ENCODE measurements at regions not wholly inside any gene's neighbourhood (a gene's known extent, or its start where the extent isn't known, plus 50 kb on each side); places are given as distances from the start of the nearest gene placed in this dataset.

DNA sequence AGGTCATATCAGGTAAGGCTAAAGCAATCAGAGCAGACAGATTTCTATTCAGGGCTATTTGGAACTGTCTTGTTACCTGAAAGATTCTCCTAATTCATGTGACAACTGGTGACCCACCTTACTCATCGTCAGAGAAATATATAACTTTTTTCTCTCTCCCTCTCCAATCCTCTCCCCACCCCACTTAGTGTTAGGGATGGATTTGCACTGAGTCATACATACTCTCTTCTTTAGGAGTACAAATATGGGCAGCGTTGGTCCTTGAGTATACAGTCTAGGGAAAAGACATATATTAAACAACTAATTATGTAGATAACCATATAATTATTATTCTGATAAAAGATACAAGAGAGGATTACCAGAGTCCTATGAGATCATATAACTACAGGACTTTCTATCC lies 246.3 kb downstream of the HHIPL2 start:
- POLR2A ChIA-PET: no interaction called here
- ATAC-seq: no peak
- H3K79me2 ChIP-seq (ENCODE audit: insufficient read depth, low read length): no peaks in the 10 kb centered on the region

More for the DNA sequence above, 246.3 kb downstream of the HHIPL2 start:
- no peaks in the 10 kb centered on the region for H4K20me1 ChIP-seq (ENCODE audit: insufficient read depth)
- no peak for DNase-seq (ENCODE audit: low read depth, low spot score)
- no peaks in the 10 kb centered on the region for H3K27me3 ChIP-seq (ENCODE audit: insufficient read depth, low read length)
- H3K4me3 ChIP-seq (replicated peaks in 1 of 2; ENCODE audit: low read depth in 1 of 2, low read length in 2 of 2): no peak overlapping the region
- H3K4me1 ChIP-seq (ENCODE audit: control insufficient read depth in 1 of 2, insufficient read depth in 2 of 2, low read length in 2 of 2): no peaks in the 10 kb centered on the region
- no peaks in the 10 kb centered on the region for H3K36me3 ChIP-seq (ENCODE audit: control insufficient read depth in 1 of 2, insufficient read depth in 2 of 2, low read length in 2 of 2)
- RAD21 ChIA-PET (ENCODE audit: low non-redundant PET in 1 of 2, low total read pairs in 2 of 2, uncharacterized antibody in 2 of 2, unreplicated experiment in 2 of 2): no interaction called here
- H2AFZ ChIP-seq (ENCODE audit: low read depth, low read length, poor library complexity, severe bottlenecking): no peak overlapping the region
- TF ChIP-seq SRF (IDR thresholded peaks at IDR 0.05; ENCODE audit: low read depth): no peak
- TF ChIP-seq, protein P1, sequence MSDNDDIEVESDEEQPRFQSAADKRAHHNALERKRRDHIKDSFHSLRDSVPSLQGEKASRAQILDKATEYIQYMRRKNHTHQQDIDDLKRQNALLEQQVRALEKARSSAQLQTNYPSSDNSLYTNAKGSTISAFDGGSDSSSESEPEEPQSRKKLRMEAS (IDR thresholded peaks at IDR 0.05): no peak
- TF ChIP-seq ELF1 (IDR thresholded peaks at IDR 0.05; ENCODE audit: borderline replicate concordance, low read depth): no peak
- TF ChIP-seq, protein P2, sequence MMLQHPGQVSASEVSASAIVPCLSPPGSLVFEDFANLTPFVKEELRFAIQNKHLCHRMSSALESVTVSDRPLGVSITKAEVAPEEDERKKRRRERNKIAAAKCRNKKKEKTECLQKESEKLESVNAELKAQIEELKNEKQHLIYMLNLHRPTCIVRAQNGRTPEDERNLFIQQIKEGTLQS (IDR thresholded peaks at IDR 0.05): no peak
- no peak for TF ChIP-seq EZH2 (IDR thresholded peaks at IDR 0.05)
- no peak for TF ChIP-seq EGR1 (IDR thresholded peaks at IDR 0.05; ENCODE audit: low read depth)
- TF ChIP-seq, protein P3, sequence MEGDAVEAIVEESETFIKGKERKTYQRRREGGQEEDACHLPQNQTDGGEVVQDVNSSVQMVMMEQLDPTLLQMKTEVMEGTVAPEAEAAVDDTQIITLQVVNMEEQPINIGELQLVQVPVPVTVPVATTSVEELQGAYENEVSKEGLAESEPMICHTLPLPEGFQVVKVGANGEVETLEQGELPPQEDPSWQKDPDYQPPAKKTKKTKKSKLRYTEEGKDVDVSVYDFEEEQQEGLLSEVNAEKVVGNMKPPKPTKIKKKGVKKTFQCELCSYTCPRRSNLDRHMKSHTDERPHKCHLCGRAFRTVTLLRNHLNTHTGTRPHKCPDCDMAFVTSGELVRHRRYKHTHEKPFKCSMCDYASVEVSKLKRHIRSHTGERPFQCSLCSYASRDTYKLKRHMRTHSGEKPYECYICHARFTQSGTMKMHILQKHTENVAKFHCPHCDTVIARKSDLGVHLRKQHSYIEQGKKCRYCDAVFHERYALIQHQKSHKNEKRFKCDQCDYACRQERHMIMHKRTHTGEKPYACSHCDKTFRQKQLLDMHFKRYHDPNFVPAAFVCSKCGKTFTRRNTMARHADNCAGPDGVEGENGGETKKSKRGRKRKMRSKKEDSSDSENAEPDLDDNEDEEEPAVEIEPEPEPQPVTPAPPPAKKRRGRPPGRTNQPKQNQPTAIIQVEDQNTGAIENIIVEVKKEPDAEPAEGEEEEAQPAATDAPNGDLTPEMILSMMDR (IDR thresholded peaks at IDR 0.05 in 2 of 3, conservative IDR thresholded peaks at IDR 0.05 in 1 of 3; ENCODE audit: borderline replicate concordance in 1 of 3, insufficient read depth in 1 of 3, low read depth in 2 of 3, low read length in 2 of 3): no peak
- no peak for TF ChIP-seq SIN3A (IDR thresholded peaks at IDR 0.05; ENCODE audit: low read depth)
- no peak for TF ChIP-seq ZFX (IDR thresholded peaks at IDR 0.05)
- TF ChIP-seq, protein P4, sequence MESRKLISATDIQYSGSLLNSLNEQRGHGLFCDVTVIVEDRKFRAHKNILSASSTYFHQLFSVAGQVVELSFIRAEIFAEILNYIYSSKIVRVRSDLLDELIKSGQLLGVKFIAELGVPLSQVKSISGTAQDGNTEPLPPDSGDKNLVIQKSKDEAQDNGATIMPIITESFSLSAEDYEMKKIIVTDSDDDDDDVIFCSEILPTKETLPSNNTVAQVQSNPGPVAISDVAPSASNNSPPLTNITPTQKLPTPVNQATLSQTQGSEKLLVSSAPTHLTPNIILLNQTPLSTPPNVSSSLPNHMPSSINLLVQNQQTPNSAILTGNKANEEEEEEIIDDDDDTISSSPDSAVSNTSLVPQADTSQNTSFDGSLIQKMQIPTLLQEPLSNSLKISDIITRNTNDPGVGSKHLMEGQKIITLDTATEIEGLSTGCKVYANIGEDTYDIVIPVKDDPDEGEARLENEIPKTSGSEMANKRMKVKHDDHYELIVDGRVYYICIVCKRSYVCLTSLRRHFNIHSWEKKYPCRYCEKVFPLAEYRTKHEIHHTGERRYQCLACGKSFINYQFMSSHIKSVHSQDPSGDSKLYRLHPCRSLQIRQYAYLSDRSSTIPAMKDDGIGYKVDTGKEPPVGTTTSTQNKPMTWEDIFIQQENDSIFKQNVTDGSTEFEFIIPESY (IDR thresholded peaks at IDR 0.05; ENCODE audit: extremely low read depth, insufficient replicate concordance, low read length): no peak
- no peak for TF ChIP-seq CBX3 (IDR thresholded peaks at IDR 0.05; ENCODE audit: low read depth)
- TF ChIP-seq CEBPB (IDR thresholded peaks at IDR 0.05; ENCODE audit: low read depth): no peak
- no peak for TF ChIP-seq ZNF274 (IDR thresholded peaks at IDR 0.05; ENCODE audit: low read depth, low read length)
- TF ChIP-seq TCF7L2 (IDR thresholded peaks at IDR 0.05; ENCODE audit: borderline replicate concordance, extremely low read depth, insufficient read depth, insufficient read length): no peak
- no peak for TF ChIP-seq POLR2AphosphoS5 (IDR thresholded peaks at IDR 0.05; ENCODE audit: low read depth, low read length)
- TF ChIP-seq FOSL1 (IDR thresholded peaks at IDR 0.05; ENCODE audit: low read depth): no peak
- TF ChIP-seq, protein P5, sequence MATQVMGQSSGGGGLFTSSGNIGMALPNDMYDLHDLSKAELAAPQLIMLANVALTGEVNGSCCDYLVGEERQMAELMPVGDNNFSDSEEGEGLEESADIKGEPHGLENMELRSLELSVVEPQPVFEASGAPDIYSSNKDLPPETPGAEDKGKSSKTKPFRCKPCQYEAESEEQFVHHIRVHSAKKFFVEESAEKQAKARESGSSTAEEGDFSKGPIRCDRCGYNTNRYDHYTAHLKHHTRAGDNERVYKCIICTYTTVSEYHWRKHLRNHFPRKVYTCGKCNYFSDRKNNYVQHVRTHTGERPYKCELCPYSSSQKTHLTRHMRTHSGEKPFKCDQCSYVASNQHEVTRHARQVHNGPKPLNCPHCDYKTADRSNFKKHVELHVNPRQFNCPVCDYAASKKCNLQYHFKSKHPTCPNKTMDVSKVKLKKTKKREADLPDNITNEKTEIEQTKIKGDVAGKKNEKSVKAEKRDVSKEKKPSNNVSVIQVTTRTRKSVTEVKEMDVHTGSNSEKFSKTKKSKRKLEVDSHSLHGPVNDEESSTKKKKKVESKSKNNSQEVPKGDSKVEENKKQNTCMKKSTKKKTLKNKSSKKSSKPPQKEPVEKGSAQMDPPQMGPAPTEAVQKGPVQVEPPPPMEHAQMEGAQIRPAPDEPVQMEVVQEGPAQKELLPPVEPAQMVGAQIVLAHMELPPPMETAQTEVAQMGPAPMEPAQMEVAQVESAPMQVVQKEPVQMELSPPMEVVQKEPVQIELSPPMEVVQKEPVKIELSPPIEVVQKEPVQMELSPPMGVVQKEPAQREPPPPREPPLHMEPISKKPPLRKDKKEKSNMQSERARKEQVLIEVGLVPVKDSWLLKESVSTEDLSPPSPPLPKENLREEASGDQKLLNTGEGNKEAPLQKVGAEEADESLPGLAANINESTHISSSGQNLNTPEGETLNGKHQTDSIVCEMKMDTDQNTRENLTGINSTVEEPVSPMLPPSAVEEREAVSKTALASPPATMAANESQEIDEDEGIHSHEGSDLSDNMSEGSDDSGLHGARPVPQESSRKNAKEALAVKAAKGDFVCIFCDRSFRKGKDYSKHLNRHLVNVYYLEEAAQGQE (IDR thresholded peaks at IDR 0.05; ENCODE audit: low read depth): no peak
- BruUV-seq (replicated peaks): no TSS peak
- intact Hi-C loops (cut with micrococcal nuclease): no loop called here
- CTCF ChIA-PET: no interaction called here
- H3K9ac ChIP-seq (ENCODE audit: low read length): no peak overlapping the region
- no peaks in the 10 kb centered on the region for H3K9me3 ChIP-seq (ENCODE audit: control insufficient read depth in 1 of 2, insufficient read depth in 1 of 2, low read depth in 1 of 2, low read length in 2 of 2)
- no peak overlapping the region for H3K4me2 ChIP-seq (ENCODE audit: low read length)
- no peaks in the 10 kb centered on the region for H3K9me2 ChIP-seq (ENCODE audit: insufficient read depth)
- no peak overlapping the region for H3K27ac ChIP-seq (ENCODE audit: low read depth, low read length)

All from HCT116 (cell line).